ENCODE measurements at regions not wholly inside any gene's neighbourhood (a gene's known extent, or its start where the extent isn't known, plus 50 kb on each side); places are given as distances from the start of the nearest gene placed in this dataset.

DNA sequence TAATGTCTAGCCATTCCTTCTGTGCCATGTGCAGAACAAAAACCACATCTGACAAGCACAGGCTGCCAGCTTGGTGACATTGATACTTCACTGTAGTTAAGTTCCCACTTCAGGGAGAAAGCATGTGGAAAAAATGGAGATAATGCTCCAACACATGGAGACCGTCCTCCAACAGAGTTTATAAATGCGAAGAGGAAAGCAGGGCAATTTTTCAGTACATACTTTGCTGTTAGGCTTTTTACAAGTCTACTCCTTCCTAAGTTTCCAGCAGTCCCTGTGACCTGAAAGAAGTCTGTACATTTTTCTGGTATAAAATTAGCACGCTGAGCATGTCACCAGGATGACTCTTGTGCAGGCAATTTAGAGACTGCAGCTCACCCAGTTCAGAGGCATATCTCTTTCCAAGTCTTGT is 766.9 kb upstream of the IGFBP7 start:
- TF ChIP-seq CHD2 (IDR thresholded peaks at IDR 0.05; ENCODE audit: low read length, partially characterized antibody) (no peak), TCF12 (IDR thresholded peaks at IDR 0.05) (no peak), MXI1 (IDR thresholded peaks at IDR 0.05; ENCODE audit: low read depth, low read length) (no peak), ELF1 (IDR thresholded peaks at IDR 0.05) (no peak), RAD21 (IDR thresholded peaks at IDR 0.05; ENCODE audit: low read length) (no peak), FOXM1 (IDR thresholded peaks at IDR 0.05; ENCODE audit: low read depth) (no peak), SMC3 (IDR thresholded peaks at IDR 0.05; ENCODE audit: low read depth, low read length) (no peak)
- TF ChIP-seq, protein P1, sequence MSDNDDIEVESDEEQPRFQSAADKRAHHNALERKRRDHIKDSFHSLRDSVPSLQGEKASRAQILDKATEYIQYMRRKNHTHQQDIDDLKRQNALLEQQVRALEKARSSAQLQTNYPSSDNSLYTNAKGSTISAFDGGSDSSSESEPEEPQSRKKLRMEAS (IDR thresholded peaks at IDR 0.05; ENCODE audit: low read depth) = no peak
- TF ChIP-seq, protein P2, sequence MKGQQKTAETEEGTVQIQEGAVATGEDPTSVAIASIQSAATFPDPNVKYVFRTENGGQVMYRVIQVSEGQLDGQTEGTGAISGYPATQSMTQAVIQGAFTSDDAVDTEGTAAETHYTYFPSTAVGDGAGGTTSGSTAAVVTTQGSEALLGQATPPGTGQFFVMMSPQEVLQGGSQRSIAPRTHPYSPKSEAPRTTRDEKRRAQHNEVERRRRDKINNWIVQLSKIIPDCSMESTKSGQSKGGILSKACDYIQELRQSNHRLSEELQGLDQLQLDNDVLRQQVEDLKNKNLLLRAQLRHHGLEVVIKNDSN (IDR thresholded peaks at IDR 0.05; ENCODE audit: borderline replicate concordance, low read depth) = no peak
- Histone ChIP-seq H3K4me3 (ENCODE audit: low read depth in 2 of 2, low read length in 1 of 2) (no peak overlapping the region), H3K4me1 (ENCODE audit: control insufficient read depth in 1 of 2, insufficient read depth in 2 of 2, low read depth in 1 of 2, low read length in 1 of 2) (no peaks in the 10 kb centered on the region), H3K79me2 (ENCODE audit: insufficient read depth) (no peaks in the 10 kb centered on the region), H3K36me3 (replicated peaks in 1 of 2; ENCODE audit: control insufficient read depth in 1 of 2, insufficient read depth in 2 of 2, low read length in 1 of 2) (no peaks in the 10 kb centered on the region), H3K4me2 (no peak overlapping the region), H2AFZ (ENCODE audit: low read depth) (no peak overlapping the region), H3K9me3 (no peaks in the 10 kb centered on the region), H3K9ac (no peak overlapping the region), H4K20me1 (ENCODE audit: insufficient read depth) (no peaks in the 10 kb centered on the region), H3F3A (replicated peaks; ENCODE audit: insufficient read depth) (no peaks in the 10 kb centered on the region), H3K9me2 (no peaks in the 10 kb centered on the region), H3K27ac (ENCODE audit: low read depth in 2 of 2, low read length in 1 of 2) (no peak overlapping the region), H3K27me3 (ENCODE audit: insufficient read depth) (no peaks in the 10 kb centered on the region)
- WGBS (ENCODE audit: low lambda C conversion rate) = 47% methylated on average over 3 of the region's 3 CpGs
- no peak for DNase-seq
- POLR2A ChIA-PET = no interaction called here
- CTCF ChIA-PET = no interaction called here

DNA sequence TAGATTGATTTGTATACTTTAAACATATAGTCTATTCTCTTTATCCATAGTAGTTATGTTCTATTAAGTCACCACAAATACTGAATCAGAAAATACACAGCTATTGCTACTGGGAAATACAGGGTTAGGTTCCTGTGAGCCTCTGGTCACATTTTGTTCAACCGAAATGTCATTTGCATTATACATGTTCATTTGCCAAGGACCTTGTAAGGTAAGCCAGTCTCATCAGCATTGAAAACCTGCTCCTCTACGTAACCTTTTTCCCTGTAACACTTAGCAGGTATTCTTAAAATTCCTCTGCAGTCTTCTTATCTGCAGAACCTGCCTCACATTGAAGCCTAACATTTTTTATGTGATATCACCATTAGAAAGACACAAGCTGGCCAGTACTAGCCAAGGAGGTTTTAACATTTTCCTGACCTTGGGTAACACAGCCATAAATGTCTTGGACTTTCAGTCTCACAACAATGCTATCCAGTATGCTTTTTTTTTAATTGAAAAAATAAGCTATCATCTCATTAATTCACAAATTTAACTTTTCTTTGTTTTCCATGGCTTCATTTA is 765.7 kb upstream of the IGFBP7 start:
- no peak overlapping the region for H3K4me3 ChIP-seq (ENCODE audit: low read depth in 2 of 2, low read length in 1 of 2)
- DNase-seq = no peak
- no peaks in the 10 kb centered on the region for H3K9me3 ChIP-seq
- ChIA-PET CTCF (interaction anchor here (0.6 kb wide), 1 partner anchor 741 kb away, joined by 3 read pairs; no protein-coding TSS in a partner anchor), POLR2A (no interaction called here)
- no peak overlapping the region for H3K27ac ChIP-seq (ENCODE audit: low read depth in 2 of 2, low read length in 1 of 2)
- no peak overlapping the region for H3K9ac ChIP-seq
- no peaks in the 10 kb centered on the region for H3F3A ChIP-seq (replicated peaks; ENCODE audit: insufficient read depth)
- no peak overlapping the region for H3K4me2 ChIP-seq
- no peaks in the 10 kb centered on the region for H3K36me3 ChIP-seq (replicated peaks in 1 of 2; ENCODE audit: control insufficient read depth in 1 of 2, insufficient read depth in 2 of 2, low read length in 1 of 2)
- no peaks in the 10 kb centered on the region for H4K20me1 ChIP-seq (ENCODE audit: insufficient read depth)
- no peaks in the 10 kb centered on the region for H3K27me3 ChIP-seq (ENCODE audit: insufficient read depth)
- no peaks in the 10 kb centered on the region for H3K9me2 ChIP-seq
- H2AFZ ChIP-seq (ENCODE audit: low read depth) = no peak overlapping the region
- 30% methylated on average over 2 of the region's 2 CpGs for WGBS (ENCODE audit: low lambda C conversion rate)
- no peaks in the 10 kb centered on the region for H3K4me1 ChIP-seq (ENCODE audit: control insufficient read depth in 1 of 2, insufficient read depth in 2 of 2, low read depth in 1 of 2, low read length in 1 of 2)
- no peak for TF ChIP-seq ELF1 (IDR thresholded peaks at IDR 0.05)
- H3K79me2 ChIP-seq (ENCODE audit: insufficient read depth) = no peaks in the 10 kb centered on the region

DNA sequence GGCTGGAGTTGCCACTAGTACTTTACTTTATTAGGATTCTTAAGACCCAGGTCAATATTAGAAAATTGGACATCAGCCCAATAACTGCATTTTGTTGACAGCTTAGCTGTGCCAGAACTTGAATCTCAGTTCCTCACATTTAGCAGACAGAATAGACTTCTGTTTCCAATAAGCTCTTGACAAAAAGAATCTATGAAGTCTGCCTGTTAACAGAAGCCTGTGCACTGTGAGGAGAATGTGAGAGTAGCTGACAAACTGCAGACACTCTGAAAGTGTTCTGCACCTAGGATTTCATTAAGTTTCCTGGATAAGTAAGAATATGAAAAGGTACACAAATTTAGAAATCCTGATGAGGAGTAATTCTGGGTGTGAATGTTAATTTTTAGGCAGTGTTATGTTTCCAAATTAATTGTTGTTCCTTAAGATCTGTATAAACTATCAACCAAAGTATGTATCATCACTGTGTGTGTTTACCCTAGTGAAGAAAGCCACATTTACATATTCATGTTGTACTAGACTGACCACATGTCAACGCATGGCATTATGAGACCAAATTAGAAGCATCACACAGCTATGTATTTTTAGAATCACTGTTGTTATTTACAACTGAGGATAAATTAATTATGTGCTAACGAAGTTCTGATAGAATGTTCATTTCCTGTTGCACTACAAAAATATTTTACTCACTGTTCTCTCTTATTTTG is 756.4 kb upstream of the IGFBP7 start:
- Histone ChIP-seq H3K4me1 (ENCODE audit: control insufficient read depth in 1 of 2, insufficient read depth in 2 of 2, low read depth in 1 of 2, low read length in 1 of 2) (no peaks in the 10 kb centered on the region; a peak in 1 of 4 replicates), H3K27ac (ENCODE audit: low read depth in 2 of 2, low read length in 1 of 2) (no peak overlapping the region), H2AFZ (ENCODE audit: low read depth) (no peak overlapping the region), H3K4me2 (no peak overlapping the region), H3K79me2 (ENCODE audit: insufficient read depth) (no peaks in the 10 kb centered on the region), H3K27me3 (ENCODE audit: insufficient read depth) (no peaks in the 10 kb centered on the region), H3K4me3 (ENCODE audit: low read depth in 2 of 2, low read length in 1 of 2) (no peak overlapping the region), H3K36me3 (replicated peaks in 1 of 2; ENCODE audit: control insufficient read depth in 1 of 2, insufficient read depth in 2 of 2, low read length in 1 of 2) (no peaks in the 10 kb centered on the region), H3F3A (replicated peaks; ENCODE audit: insufficient read depth) (no peaks in the 10 kb centered on the region), H3K9me3 (no peaks in the 10 kb centered on the region), H4K20me1 (ENCODE audit: insufficient read depth) (no peaks in the 10 kb centered on the region), H3K9ac (no peak overlapping the region), H3K9me2 (no peaks in the 10 kb centered on the region)
- no peak for DNase-seq
- ChIA-PET POLR2A (no interaction called here), CTCF (interaction anchor here (0.6 to 0.8 kb wide), 2 partner anchors 8 to 43 kb away, joined by 3 read pairs; no protein-coding TSS in a partner anchor)
- 25% methylated on average over 2 of the region's 2 CpGs for WGBS (ENCODE audit: low lambda C conversion rate)
- TF ChIP-seq POLR2AphosphoS5 (IDR thresholded peaks at IDR 0.05; ENCODE audit: low read depth, low read length) (no peak), FOXJ3 (CRISPR knock-in tag; IDR thresholded peaks at IDR 0.05) (no peak), JUND (IDR thresholded peaks at IDR 0.05) (no peak), RFX5 (IDR thresholded peaks at IDR 0.05; ENCODE audit: low read length) (no peak), GABPA (IDR thresholded peaks at IDR 0.05; ENCODE audit: low read depth) (no peak), TAF1 (IDR thresholded peaks at IDR 0.05; ENCODE audit: borderline replicate concordance, low read depth, low read length) (no peak), FOSL2 (IDR thresholded peaks at IDR 0.05; ENCODE audit: borderline replicate concordance, low read depth) (no peak)
- TF ChIP-seq, protein P3, sequence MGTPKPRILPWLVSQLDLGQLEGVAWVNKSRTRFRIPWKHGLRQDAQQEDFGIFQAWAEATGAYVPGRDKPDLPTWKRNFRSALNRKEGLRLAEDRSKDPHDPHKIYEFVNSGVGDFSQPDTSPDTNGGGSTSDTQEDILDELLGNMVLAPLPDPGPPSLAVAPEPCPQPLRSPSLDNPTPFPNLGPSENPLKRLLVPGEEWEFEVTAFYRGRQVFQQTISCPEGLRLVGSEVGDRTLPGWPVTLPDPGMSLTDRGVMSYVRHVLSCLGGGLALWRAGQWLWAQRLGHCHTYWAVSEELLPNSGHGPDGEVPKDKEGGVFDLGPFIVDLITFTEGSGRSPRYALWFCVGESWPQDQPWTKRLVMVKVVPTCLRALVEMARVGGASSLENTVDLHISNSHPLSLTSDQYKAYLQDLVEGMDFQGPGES (IDR thresholded peaks at IDR 0.05; ENCODE audit: low read depth, low read length) = no peak

Measured in SK-N-SH (cell line).